ENCODE measurements at regions not wholly inside any gene's neighbourhood (a gene's known extent, or its start where the extent isn't known, plus 50 kb on each side); places are given as distances from the start of the nearest gene placed in this dataset.
"Not testable (repeated sequence)": the region's sequence is repeated elsewhere in the genome, so short reads cannot be mapped to it uniquely, and the experiment has no call there.

- no peak for DNase-seq
Observed at GRCh38 chr13:87208636-87209035, 462.5 kb upstream of the SLITRK5 start.

- DNase-seq, result no peak
Observed at GRCh38 chr13:87234981-87235380, 436.2 kb upstream of the SLITRK5 start.

DNA sequence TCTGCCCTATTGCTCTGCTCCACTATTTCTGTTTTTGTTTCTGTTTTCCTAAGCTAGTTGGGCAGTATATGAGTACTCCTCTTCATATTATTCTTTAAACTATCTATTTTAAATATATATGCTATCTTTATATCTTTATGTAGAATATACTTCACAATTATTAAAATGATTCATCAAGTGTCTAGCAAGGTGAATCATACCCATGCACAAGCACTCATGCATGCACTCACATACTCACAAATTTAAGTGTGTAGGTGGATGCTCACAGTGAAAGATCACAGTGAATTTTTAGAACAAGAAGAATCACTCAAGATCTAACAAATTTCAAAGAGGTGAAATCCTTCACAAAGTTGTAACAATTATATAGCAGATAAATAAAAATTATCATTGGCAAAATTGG, 435.6 kb upstream of the SLITRK5 start:
- DNase-seq, result no peak

DNA sequence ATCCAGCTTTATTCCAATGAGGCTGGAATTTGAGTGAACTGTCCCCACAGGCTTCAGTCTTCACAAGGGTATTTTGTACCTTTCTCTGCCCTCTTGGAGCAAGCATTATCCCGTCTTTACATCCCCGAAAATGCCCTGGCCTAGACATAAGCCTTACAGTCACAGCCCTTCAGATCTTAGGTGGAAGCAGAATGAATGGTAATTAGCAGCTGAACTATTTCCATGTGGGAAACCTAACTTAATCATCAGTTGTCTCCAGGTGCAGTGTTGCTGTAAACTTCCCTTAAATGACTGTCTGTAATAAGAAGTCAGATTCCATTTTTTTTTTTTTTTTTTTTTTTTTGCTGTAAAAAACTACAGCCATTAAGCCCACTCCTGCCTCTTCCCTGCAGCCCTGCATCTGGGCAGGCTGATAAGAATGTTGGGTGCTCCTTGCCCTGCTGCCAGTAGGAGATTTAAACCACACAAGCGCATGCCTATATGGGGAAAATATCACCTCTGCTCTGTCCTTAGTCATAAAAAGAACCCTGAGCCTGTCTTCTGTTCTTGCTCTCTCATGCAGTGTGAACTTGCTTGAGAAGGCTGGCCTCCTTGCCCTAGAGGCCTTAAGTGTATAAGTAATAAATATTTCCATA, 426.8 kb upstream of the SLITRK5 start:
- no peak for DNase-seq

- DNase-seq, result not testable (repeated sequence)
Observed at GRCh38 chr13:87249847-87250246, 421.3 kb upstream of the SLITRK5 start.

- no peak for DNase-seq
Observed at GRCh38 chr13:87255394-87255793, 415.8 kb upstream of the SLITRK5 start.

DNA sequence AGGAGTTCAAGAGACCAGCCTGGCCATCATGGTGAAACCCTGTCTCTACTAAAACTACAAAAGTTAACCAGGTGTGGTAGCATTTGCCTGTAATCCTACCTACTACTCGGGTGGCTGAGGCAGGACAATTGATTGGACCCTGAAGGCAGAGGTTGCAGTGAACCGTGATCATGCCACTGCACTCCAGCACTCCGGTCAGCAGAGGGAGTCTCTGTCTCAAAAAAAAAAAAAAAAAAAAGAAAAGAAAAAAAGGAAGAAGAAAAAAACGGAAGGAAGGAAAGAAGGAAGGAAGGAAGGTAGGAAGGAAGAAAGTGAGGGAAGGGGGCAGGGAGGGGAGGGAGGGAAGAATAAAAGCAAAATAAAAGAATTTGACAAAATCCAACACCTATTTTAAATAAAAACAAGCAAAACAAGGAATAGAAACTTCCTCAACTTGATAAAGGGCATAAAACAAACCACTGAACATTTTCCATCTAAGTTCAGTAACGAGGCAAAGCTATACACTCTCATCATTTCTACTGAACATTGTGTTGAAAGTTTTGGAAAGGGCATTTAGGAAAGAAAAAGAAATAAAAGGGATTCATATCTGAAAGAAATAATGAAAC, 411.6 kb upstream of the SLITRK5 start:
- no peak for DNase-seq

GRCh38 chr13:87274209-87274819, 396.9 kb upstream of the SLITRK5 start:
- DNase-seq, result no peak

GRCh38 chr13:87280139-87280538, 391.0 kb upstream of the SLITRK5 start:
- DNase-seq, result no peak

DNA sequence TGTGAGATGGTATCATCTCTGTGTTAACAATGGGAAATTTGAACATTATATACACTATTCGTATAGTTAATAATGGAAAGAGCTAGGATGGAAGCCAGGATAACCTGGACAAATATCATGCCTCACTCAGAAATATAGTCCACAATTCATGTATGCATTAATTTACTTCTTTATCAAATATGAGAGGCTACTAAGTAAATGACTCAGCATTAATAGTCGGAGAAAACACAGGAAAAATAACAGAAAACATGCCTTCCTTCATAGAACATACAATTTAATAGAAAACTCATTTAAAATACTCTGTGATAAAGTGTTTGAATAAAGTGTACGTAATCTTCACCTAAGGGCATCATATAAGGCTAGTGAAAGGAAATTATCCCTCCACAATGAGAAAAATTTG, 383.4 kb upstream of the SLITRK5 start:
- no peak for DNase-seq

GRCh38 chr13:87295636-87296035, 375.5 kb upstream of the SLITRK5 start:
- no peak for DNase-seq

- no peak for DNase-seq
Observed at GRCh38 chr13:87302034-87302433, 369.1 kb upstream of the SLITRK5 start.

- DNase-seq, result no peak
Observed at GRCh38 chr13:87302931-87303330, 368.2 kb upstream of the SLITRK5 start.

- DNase-seq, result no peak
Observed at GRCh38 chr13:87311165-87311564, 360.0 kb upstream of the SLITRK5 start.

DNA sequence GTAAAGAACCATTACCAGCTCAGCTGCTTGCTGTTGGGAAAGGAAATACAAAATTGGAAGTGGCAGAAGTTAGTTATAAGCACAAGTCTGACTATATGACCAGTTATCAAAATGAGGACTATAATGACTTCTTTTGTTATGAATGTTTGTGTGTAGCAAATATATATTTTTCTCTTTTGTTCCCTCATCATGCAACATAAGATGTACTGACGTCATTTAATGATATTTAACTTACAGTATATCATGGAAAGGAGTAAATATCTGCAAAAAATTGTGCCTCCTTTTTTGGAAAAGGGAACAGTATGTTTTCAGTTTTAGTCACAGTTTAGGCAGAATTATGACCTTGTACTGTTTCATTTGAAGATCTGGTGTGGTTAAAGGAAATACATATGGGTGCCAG, 356.3 kb upstream of the SLITRK5 start:
- no peak for DNase-seq

- DNase-seq, result no peak
Observed at GRCh38 chr13:87322386-87322785, 348.8 kb upstream of the SLITRK5 start.

- DNase-seq, result no peak
Observed at GRCh38 chr13:87324558-87324957, 346.6 kb upstream of the SLITRK5 start.

GRCh38 chr13:87331178-87331577, 340.0 kb upstream of the SLITRK5 start:
- peak in 1 of 14 donors; percentile 0 for DNase-seq

- no peak for DNase-seq
Observed at GRCh38 chr13:87333599-87333998, 337.6 kb upstream of the SLITRK5 start.

- DNase-seq, result no peak
Observed at GRCh38 chr13:87334176-87334575, 337.0 kb upstream of the SLITRK5 start.

GRCh38 chr13:87336346-87336889, 334.8 kb upstream of the SLITRK5 start:
- not testable (repeated sequence) for DNase-seq

GRCh38 chr13:87344176-87344575, 327.0 kb upstream of the SLITRK5 start:
- no peak for DNase-seq

DNA sequence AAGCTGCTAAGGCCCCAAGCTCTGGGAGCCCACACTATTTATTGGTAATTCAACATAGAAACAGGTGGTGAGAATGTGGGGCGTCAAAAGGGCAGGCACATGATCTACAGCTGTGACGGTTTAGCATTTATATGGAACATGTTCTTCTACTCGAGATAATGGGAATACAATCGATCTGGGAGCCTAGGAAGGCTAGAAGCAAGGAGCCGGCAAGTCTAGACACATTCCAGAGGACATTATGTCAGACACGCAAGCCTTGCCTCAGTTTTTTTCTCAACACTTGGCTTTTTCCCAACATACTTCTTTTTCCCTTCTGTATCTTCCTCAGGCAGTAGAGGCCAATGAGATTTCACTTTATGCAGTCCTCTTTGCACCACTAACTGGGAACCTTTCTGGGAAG, 315.7 kb upstream of the SLITRK5 start:
- DNase-seq, result no peak

DNA sequence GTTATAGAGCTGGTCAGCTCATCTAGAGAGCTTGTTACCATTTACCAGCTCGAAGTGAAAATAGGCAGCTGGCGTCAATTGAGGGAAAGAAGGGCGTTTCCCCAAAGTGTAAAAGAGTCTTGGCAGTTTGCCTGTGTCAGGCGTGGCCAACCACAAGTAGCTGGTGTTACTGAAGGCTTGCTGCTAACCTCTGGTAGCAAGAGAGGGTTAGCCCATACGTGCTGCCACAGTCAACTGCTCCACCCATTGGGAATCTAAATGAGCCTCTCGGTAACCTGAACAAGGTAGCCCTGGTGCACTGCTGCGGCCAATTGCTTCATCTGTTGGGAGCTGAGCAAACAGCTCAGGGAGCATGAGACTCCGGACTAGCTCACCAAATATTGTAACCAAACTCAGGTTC, 314.9 kb upstream of the SLITRK5 start:
- no peak for DNase-seq

Measured in C1 segment of cervical spinal cord (tissue), 14 donors.